Ovary (tissue), 3 donors: ENCODE measurements at regions not wholly inside any gene's neighbourhood (a gene's known extent, or its start where the extent isn't known, plus 50 kb on each side); places are given as distances from the start of the nearest gene placed in this dataset.

ENCODE experiments used
- POLR2A ChIP-seq: fragments of 450-650 bp; IDR thresholded peaks from one replicate; pipeline ENCODE4 v1.6.1; 2017; ENCODE audit warnings: antibody characterized with exemption, mild to moderate bottlenecking, moderate library complexity
- TF ChIP-seq, protein P1 (sequence below), 3 donors: fragments of 450-650 bp in 2 of 3; fragments of 200-600 bp in 1 of 3; IDR thresholded peaks; one replicate each; pipeline versions ENCODE4 v1.5.1 to v1.8.0; 2016 to 2022; ENCODE audit warnings: antibody characterized with exemption in 3 of 3, mild to moderate bottlenecking in 1 of 3
- donor health status: DM: no; HTN: no; CAD: no.

DNA sequence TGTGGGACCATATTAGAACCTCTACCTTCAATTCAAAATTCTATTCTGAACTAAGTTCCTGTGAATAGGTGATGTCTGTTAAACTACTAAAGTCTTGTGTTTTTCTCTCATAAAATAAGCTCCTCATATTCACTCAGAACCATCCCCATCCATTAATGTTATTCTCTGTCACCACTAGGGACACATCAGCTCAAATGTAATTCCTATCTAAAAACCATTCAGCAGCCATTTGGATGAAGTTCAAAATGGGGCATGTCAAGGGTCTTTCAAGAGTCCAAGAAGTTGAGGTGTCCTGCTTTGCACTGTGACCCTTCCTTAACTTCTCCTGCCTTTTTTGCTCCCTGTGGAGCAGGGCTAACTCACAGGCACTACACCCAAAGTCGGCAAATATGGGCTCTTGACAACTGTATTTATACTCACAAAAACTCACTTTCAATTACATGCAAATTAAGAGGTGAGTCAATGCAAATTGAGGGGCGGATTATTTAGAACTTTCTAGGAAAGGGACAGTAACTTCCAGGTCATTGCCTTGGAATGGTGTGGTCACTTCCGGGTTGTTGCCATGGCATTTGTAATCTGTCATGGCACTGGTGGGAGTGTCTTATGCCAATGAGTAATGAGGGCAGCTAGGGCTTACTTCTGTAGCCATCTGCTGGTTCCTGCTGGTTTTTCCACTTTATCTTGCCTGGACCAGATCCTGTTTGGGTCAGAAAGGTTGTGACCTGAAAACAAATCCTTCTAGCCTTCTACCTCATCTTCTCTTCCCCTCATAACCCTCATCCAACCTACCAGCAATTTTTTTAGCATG, 128.2 kb upstream of the COX10 start:
- TF ChIP-seq, protein P1, sequence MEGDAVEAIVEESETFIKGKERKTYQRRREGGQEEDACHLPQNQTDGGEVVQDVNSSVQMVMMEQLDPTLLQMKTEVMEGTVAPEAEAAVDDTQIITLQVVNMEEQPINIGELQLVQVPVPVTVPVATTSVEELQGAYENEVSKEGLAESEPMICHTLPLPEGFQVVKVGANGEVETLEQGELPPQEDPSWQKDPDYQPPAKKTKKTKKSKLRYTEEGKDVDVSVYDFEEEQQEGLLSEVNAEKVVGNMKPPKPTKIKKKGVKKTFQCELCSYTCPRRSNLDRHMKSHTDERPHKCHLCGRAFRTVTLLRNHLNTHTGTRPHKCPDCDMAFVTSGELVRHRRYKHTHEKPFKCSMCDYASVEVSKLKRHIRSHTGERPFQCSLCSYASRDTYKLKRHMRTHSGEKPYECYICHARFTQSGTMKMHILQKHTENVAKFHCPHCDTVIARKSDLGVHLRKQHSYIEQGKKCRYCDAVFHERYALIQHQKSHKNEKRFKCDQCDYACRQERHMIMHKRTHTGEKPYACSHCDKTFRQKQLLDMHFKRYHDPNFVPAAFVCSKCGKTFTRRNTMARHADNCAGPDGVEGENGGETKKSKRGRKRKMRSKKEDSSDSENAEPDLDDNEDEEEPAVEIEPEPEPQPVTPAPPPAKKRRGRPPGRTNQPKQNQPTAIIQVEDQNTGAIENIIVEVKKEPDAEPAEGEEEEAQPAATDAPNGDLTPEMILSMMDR (IDR thresholded peaks at IDR 0.05): no peak
- TF ChIP-seq POLR2A: no peak
